ENCODE measurements at regions not wholly inside any gene's neighbourhood (a gene's known extent, or its start where the extent isn't known, plus 50 kb on each side); places are given as distances from the start of the nearest gene placed in this dataset.

- TF ChIP-seq CTCF (conservative IDR thresholded peaks at IDR 0.05; ENCODE audit: low read depth in 2 of 2) (no peak), EZH2 (IDR thresholded peaks at IDR 0.05; ENCODE audit: low read depth, unreplicated experiment) (no peak), POLR2AphosphoS5 (IDR thresholded peaks at IDR 0.05; ENCODE audit: low read depth) (no peak), ETS1 (IDR thresholded peaks at IDR 0.05) (no peak), REST (IDR thresholded peaks at IDR 0.05; ENCODE audit: unreplicated experiment) (no peak), NANOG (IDR thresholded peaks at IDR 0.05; ENCODE audit: borderline replicate concordance) (no peak), EZH2phosphoT487 (IDR thresholded peaks at IDR 0.05; ENCODE audit: unreplicated experiment) (no peak), CREB1 (CRISPR knock-in tag; IDR thresholded peaks at IDR 0.05; ENCODE audit: low read depth) (no peak), JUNB (IDR thresholded peaks at IDR 0.05; ENCODE audit: unreplicated experiment) (no peak), ZNF331 (CRISPR knock-in tag; IDR thresholded peaks at IDR 0.05; ENCODE audit: low read depth) (no peak), STAT1 (IDR thresholded peaks at IDR 0.05; ENCODE audit: unreplicated experiment) (no peak), ZNF114 (CRISPR knock-in tag; IDR thresholded peaks at IDR 0.05) (no peak)
These were observed 72.2 kb downstream of the MAF start for GRCh38 chr16:79528338-79528737.
